Activated naive CD4-positive, alpha-beta T cell treated with Interleukin-2 at 50 U/mL for 16 hours (primary cell): ENCODE measurements at regions not wholly inside any gene's neighbourhood (a gene's known extent, or its start where the extent isn't known, plus 50 kb on each side); places are given as distances from the start of the nearest gene placed in this dataset.

Experiments used
- DNase-seq: peaks from one replicate; pipeline ENCODE4 v3.0.0-alpha.2; 2020

- no peak for DNase-seq
These were observed 66.7 kb upstream of the PNMA1 start for GRCh38 chr14:73780896-73781295.

DNA sequence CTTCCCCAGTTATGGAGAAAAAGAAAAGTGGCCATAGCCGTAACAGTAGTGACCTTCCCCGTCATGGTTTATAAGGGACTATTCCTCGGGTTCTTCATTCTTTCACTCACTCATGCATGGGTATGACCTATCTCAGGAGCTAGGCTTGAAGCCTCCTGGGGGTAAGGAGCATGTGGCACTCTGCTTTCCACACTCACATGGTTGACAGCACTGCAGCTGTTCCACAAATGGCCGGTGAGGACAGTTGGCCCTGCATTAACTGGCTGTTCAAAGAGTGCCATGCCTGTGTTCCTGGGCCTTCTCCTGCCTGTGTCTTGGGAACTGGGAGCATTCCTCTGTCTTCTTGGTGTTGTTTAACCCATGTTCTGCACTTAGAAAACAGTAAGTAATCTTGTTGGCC is 66.2 kb upstream of the PNMA1 start:
- no peak for DNase-seq

- DNase-seq: no peak
These were observed 64.6 kb upstream of the PNMA1 start for GRCh38 chr14:73778736-73779135.

DNA sequence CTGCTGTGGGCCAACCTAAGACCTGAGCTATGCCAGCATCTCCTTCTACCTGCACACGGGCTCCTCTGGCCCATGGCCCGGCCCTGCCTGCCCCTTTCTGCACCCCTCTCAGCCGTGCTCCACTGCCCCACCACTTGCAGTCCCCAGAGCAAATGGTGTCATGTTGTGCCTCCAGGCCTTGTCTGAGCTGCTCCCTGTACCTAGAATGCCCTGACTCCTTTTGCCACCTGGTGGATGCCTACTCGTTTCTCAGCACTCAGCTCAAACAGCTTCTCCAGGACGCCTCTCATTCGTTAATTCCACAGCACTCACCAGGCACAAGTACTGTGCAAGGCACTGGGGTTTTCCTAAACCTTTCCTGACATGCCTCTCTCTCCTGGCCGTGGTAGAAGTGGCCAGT is 63.2 kb upstream of the PNMA1 start:
- no peak for DNase-seq

DNA sequence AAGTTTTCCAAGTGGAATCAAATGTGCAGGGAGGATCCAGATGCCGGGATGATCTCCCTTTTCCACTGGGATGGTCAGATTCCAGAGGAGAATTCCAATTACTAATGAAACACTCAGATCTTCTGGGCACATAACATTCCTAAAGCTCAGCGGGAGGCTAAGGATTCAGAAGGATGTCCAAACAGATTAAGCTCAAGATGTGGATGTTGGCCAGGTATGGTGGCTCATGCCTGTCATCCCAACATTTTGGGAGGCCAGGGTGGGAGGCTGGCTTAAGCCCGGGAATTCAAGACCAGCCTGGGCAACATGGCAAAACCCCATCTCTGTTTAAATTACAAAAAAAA is 62.0 kb upstream of the PNMA1 start:
- DNase-seq: no peak

DNA sequence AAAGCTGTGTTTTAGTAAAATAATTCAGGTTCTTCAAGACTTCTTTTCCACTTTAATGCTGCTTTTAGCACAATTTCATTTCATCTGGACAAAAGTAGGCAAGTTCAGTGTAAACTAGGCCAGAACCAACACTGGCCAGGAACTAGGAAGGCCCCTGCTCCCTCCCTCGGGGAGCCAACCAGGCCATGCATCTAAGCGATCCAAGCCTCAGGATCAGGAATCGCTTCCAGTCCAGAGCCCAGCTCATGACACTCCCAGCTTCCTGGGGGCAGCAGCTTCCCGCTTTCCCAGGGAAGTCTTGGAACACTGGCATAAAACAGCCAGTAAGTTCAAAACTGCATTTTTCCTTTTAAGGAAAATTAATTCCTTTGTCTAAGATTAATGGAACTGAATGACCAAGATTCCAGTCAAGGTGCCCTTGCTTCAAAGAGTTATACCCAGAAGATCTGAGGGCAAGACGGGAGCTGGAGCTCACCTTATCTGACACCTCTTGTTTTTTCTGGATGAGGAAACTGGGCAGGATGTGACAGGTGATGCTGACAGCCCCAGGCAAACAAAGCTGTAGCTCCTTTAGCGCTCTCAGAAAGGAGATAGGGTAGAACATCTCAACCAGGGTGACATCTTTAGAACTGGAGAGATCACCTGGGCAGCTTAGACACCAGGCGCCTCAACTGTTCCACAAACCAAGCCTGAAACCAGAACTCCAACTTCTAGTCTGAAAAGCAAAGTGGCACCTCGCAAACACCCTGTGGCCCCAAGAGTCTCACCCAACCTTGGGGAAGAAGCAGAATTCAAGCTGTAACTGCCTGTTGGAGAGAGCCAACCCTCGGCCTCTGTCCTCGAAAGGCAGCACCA is 61.4 kb upstream of the PNMA1 start:
- no peak for DNase-seq

DNA sequence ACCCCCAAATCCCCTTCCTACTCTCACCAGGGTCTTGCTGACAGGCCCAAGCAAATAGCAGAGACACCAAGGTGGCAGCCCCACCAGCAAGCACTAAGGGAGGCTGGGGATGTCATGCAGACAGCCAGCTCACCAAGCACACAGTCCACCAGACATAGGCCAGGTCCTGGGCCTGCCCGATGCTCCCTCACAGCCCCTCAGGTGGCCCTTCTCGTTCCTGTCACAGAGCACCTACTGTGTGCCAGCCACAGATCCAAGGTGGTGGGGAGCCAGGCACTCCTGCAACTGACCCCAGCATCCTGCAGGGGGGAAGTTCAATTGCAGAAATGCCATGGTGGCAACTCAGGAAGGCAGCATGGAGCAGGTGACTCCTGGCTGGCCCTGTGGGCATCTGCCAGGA is 60.5 kb upstream of the PNMA1 start:
- DNase-seq: no peak

GRCh38 chr14:73774241-73774570 is 60.0 kb upstream of the PNMA1 start:
- no peak for DNase-seq

- DNase-seq: no peak
These were observed 59.5 kb upstream of the PNMA1 start for GRCh38 chr14:73773441-73774240.

GRCh38 chr14:73771848-73772638 is 57.9 kb upstream of the PNMA1 start:
- DNase-seq: peak; percentile 75

DNA sequence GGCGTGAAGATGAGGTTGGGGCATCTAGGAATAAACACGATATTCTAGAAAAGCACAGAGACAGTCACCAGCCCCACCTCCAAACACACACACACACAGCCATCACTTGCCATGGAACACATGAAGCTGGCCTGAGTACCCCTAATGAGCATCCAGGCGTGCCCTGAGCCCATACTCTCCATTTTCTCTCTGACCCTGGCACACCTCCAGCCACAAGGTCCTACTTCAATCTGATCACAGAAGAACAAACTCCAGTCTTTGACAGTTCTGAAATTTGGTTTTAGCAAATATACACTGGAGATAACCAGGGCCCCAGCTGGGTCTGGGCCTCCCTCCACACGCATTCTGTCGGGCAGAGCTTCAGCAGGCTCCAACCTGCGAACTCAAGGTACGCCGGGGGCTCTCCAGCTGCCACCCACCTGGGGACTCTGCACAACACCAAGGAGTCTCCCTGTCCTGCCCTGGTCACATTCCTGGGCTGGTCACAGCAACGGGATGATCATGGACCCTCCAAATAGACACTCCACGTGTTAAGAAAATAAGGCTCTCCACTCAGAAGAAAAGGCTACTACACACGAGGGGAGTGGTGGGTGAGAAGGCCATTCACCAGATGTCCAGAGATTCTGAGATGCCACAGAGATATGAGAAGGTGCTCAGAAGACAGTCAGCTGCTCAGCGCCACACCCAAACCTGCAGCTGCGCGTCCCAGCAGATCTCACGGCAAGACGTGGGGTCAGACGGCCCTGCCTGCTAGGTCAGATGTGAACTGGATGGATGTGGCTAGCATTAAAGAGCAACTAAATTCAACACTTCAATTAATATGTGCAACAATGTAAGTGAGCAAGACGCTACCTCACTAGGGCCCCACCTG is 57.0 kb upstream of the PNMA1 start:
- no peak for DNase-seq

DNA sequence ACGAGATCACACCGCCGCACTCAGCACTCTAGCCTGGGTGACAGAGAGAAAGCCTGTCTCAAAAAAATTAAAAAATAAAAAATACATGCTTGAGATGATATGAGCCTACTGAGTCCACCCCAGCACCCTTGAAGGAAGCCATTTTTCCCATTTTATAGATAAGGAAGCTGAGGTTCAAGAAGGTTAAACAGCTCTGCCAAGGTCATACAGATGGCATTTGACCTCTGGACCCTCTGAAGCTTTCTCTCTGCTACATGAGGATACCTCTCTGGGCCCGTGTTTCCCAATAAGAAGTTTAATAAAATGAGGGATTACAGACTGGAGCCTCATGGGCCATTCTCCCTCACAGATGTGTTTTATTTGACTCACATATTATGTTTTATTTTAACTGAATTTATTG is 53.9 kb upstream of the PNMA1 start:
- no peak for DNase-seq

GRCh38 chr14:73764406-73765280 is 50.5 kb upstream of the PNMA1 start:
- DNase-seq: no peak
